ENCODE measurements at regions not wholly inside any gene's neighbourhood (a gene's known extent, or its start where the extent isn't known, plus 50 kb on each side); places are given as distances from the start of the nearest gene placed in this dataset.
"Not testable (repeated sequence)": the region's sequence is repeated elsewhere in the genome, so short reads cannot be mapped to it uniquely, and the experiment has no call there.

GRCh38 chr12:46693518-46693917 is 132.3 kb downstream of the SLC38A4 start:
- WGBS (ENCODE audit: insufficient coverage): 60% methylated on average over 1 of the region's 2 CpGs
- no peaks in the 10 kb centered on the region for H3K9me3 ChIP-seq
- H3K36me3 Mint-ChIP-seq: peaks cover 9% of the 10 kb centered on the region
- H3K36me3 ChIP-seq (ENCODE audit: control insufficient read depth in 2 of 2, extremely low read depth in 1 of 2, insufficient read depth in 1 of 2, low read length in 1 of 2): no peaks in the 10 kb centered on the region
- no peak overlapping the region for H3K4me3 ChIP-seq (ENCODE audit: control insufficient read depth in 1 of 2, extremely low read depth in 1 of 2, low read length in 1 of 2)
- H3K9me3 Mint-ChIP-seq: peaks cover 6 to 17% (median 12%) of the 10 kb centered on the region in 3 donors
- no peak overlapping the region for H3K4me3 Mint-ChIP-seq
- no peaks in the 10 kb centered on the region for H3K27me3 Mint-ChIP-seq
- no peak overlapping the region for H3K27ac Mint-ChIP-seq
- no peaks in the 10 kb centered on the region for H3K27me3 ChIP-seq (replicated peaks in 1 of 2; ENCODE audit: control insufficient read depth in 2 of 2, extremely low read depth in 1 of 2, insufficient read depth in 2 of 2, low read length in 1 of 2)
- ATAC-seq (replicated peaks in 1 of 4): no peak
- H3K27ac ChIP-seq (ENCODE audit: low read length): no peak overlapping the region
- ChIA-PET CTCF (no interaction called here), POLR2A (no interaction called here)
- DNase-seq: no peak
- H3K4me1 Mint-ChIP-seq: no peaks in the 10 kb centered on the region
- no peaks in the 10 kb centered on the region for H3K4me1 ChIP-seq (ENCODE audit: control insufficient read depth in 1 of 2, extremely low read depth in 1 of 2, insufficient read depth in 2 of 2, low read length in 2 of 2)

DNA sequence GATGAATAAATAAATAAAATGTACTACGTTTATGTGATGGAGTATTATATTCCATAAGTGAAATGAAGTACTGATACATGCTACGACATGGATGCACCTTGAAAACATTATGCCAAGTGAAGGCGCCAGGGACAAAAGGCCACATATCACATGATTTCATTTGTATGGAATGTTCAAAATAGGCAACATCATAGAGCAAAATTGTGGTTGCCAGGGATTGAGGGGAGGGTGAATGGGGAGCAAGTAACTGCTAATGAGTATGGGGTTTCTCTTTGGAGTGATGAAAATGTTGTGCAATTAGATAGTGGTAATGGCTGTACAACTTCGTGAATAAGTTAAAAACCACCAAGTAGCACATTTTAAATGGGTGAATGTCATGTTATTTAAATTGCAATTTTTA is 132.8 kb downstream of the SLC38A4 start:
- Mint-ChIP-seq H3K9me3 (peaks cover 3 to 13% (median 9%) of the 10 kb centered on the region in 3 donors), H3K4me3 (no peak overlapping the region), H3K27me3 (no peaks in the 10 kb centered on the region), H3K27ac (no peak overlapping the region), H3K4me1 (no peaks in the 10 kb centered on the region), H3K36me3 (peaks cover 7% of the 10 kb centered on the region)
- Histone ChIP-seq H3K27me3 (replicated peaks in 1 of 2; ENCODE audit: control insufficient read depth in 2 of 2, extremely low read depth in 1 of 2, insufficient read depth in 2 of 2, low read length in 1 of 2) (no peaks in the 10 kb centered on the region), H3K36me3 (ENCODE audit: control insufficient read depth in 2 of 2, extremely low read depth in 1 of 2, insufficient read depth in 1 of 2, low read length in 1 of 2) (no peaks in the 10 kb centered on the region), H3K4me3 (ENCODE audit: control insufficient read depth in 1 of 2, extremely low read depth in 1 of 2, low read length in 1 of 2) (no peak overlapping the region), H3K9me3 (no peaks in the 10 kb centered on the region), H3K4me1 (ENCODE audit: control insufficient read depth in 1 of 2, extremely low read depth in 1 of 2, insufficient read depth in 2 of 2, low read length in 2 of 2) (no peaks in the 10 kb centered on the region), H3K27ac (ENCODE audit: low read length) (no peak overlapping the region)
- ATAC-seq (replicated peaks in 1 of 4): no peak
- no peak for DNase-seq
- ChIA-PET CTCF (no interaction called here), POLR2A (no interaction called here)
- 90% methylated on average over 2 of the region's 4 CpGs for WGBS (ENCODE audit: insufficient coverage)

DNA sequence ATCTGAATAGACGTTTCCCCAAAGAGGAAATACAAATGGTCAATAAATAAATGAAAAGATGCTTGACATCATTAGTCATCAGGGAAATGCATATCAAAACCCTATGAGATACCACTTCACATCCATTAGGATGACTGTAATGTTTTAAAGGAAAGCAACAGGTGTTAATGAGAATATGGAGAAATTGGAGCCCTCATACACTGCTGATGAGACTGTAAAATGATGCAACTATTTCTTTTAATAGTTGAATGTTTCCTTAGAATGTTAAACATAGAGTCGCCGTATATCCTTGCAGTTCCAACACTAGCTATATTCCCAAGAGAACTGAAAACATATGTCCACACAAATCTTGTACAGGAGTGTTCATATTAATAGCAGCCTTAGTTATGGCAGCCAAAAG is 133.2 kb downstream of the SLC38A4 start:
- H3K27me3 Mint-ChIP-seq: no peaks in the 10 kb centered on the region
- Histone ChIP-seq H3K4me3 (ENCODE audit: control insufficient read depth in 1 of 2, extremely low read depth in 1 of 2, low read length in 1 of 2) (no peak overlapping the region), H3K36me3 (ENCODE audit: control insufficient read depth in 2 of 2, extremely low read depth in 1 of 2, insufficient read depth in 1 of 2, low read length in 1 of 2) (no peaks in the 10 kb centered on the region), H3K27me3 (replicated peaks in 1 of 2; ENCODE audit: control insufficient read depth in 2 of 2, extremely low read depth in 1 of 2, insufficient read depth in 2 of 2, low read length in 1 of 2) (no peaks in the 10 kb centered on the region), H3K4me1 (ENCODE audit: control insufficient read depth in 1 of 2, extremely low read depth in 1 of 2, insufficient read depth in 2 of 2, low read length in 2 of 2) (no peaks in the 10 kb centered on the region), H3K27ac (ENCODE audit: low read length) (no peak overlapping the region), H3K9me3 (no peaks in the 10 kb centered on the region)
- peaks cover 0 to 8% (median 5%) of the 10 kb centered on the region in 3 donors for H3K9me3 Mint-ChIP-seq
- ATAC-seq (replicated peaks in 1 of 4): no peak
- no peak for DNase-seq
- POLR2A ChIA-PET: no interaction called here
- WGBS (ENCODE audit: insufficient coverage): no CpG with 5 or more reads among the region's 3 CpGs
- no peaks in the 10 kb centered on the region for H3K4me1 Mint-ChIP-seq
- H3K4me3 Mint-ChIP-seq: no peak overlapping the region
- no peak overlapping the region for H3K27ac Mint-ChIP-seq
- peaks cover 4% of the 10 kb centered on the region for H3K36me3 Mint-ChIP-seq
- CTCF ChIA-PET: no interaction called here

DNA sequence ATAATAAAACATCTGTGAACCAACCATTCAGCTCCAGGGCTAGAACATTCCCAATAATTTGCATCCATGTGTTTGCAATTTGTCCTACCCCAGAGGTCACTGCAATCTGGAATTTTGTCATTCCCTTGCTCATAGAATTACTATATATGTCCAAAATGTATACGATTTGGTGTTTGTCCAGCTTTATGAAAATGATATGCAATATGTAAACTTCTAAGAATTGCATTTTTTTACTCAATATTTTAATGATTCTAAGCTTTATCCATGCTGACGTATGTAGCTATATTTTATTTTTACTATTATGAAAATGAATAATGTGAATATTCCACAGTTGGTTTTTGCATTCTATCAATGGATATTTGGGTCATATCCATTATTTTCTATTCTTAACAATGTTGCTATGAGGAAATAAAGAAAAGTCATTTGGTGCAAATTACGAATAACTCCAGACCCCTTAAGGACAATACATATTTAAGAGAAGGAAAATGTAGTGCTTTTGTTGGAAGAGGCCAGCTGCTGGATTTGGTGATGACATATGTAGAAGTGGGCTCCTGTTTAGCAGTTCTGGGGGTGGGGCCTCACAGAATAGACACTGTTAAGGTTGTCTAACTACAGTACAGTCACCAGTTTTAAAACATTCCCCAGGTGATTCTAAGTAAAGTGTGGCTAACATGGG is 139.4 kb downstream of the SLC38A4 start:
- H3K36me3 ChIP-seq (ENCODE audit: control insufficient read depth in 2 of 2, extremely low read depth in 1 of 2, insufficient read depth in 1 of 2, low read length in 1 of 2): no peaks in the 10 kb centered on the region
- Mint-ChIP-seq H3K4me3 (no peak overlapping the region), H3K36me3 (peaks cover 14% of the 10 kb centered on the region), H3K4me1 (no peaks in the 10 kb centered on the region), H3K27me3 (peaks cover 5 to 7% of the 10 kb centered on the region in 2 donors), H3K27ac (no peak overlapping the region), H3K9me3 (peaks cover 3 to 14% (median 4%) of the 10 kb centered on the region in 3 donors)
- CTCF ChIA-PET: interaction anchor here in 1 of 2 donors (0.6 to 1.1 kb wide), 2 partner anchors 12 to 312 kb away, joined by 3 read pairs; no protein-coding TSS in a partner anchor
- H3K4me3 ChIP-seq (ENCODE audit: control insufficient read depth in 1 of 2, extremely low read depth in 1 of 2, low read length in 1 of 2): no peak overlapping the region
- H3K27ac ChIP-seq (ENCODE audit: low read length): no peak overlapping the region
- peaks cover 2% of the 10 kb centered on the region for H3K9me3 ChIP-seq
- WGBS (ENCODE audit: insufficient coverage): no CpG with 5 or more reads among the region's 3 CpGs
- ATAC-seq (replicated peaks in 1 of 4) (no peak), DNase-seq (no peak)
- H3K4me1 ChIP-seq (ENCODE audit: control insufficient read depth in 1 of 2, extremely low read depth in 1 of 2, insufficient read depth in 2 of 2, low read length in 2 of 2): no peaks in the 10 kb centered on the region
- peaks cover 0 to 7% of the 10 kb centered on the region in 2 experiments for H3K27me3 ChIP-seq (replicated peaks in 1 of 2; ENCODE audit: control insufficient read depth in 2 of 2, extremely low read depth in 1 of 2, insufficient read depth in 2 of 2, low read length in 1 of 2)
- POLR2A ChIA-PET: no interaction called here

GRCh38 chr12:46684243-46684642 is 141.6 kb downstream of the SLC38A4 start:
- H3K4me1 ChIP-seq (ENCODE audit: control insufficient read depth in 1 of 2, extremely low read depth in 1 of 2, insufficient read depth in 2 of 2, low read length in 2 of 2); H3K27me3 ChIP-seq (replicated peaks in 1 of 2; ENCODE audit: control insufficient read depth in 2 of 2, extremely low read depth in 1 of 2, insufficient read depth in 2 of 2, low read length in 1 of 2); POLR2A ChIA-PET; CTCF ChIA-PET; H3K27me3 Mint-ChIP-seq; H3K4me3 ChIP-seq (ENCODE audit: control insufficient read depth in 1 of 2, extremely low read depth in 1 of 2, low read length in 1 of 2); H3K9me3 ChIP-seq; H3K27ac Mint-ChIP-seq; H3K36me3 ChIP-seq (ENCODE audit: control insufficient read depth in 2 of 2, extremely low read depth in 1 of 2, insufficient read depth in 1 of 2, low read length in 1 of 2); H3K4me1 Mint-ChIP-seq; ATAC-seq (replicated peaks in 1 of 4); H3K4me3 Mint-ChIP-seq; DNase-seq; H3K27ac ChIP-seq (ENCODE audit: low read length): not testable (repeated sequence)
- peaks cover 3 to 10% (median 4%) of the 10 kb centered on the region in 3 donors for H3K9me3 Mint-ChIP-seq
- peaks cover 14% of the 10 kb centered on the region for H3K36me3 Mint-ChIP-seq
- WGBS (ENCODE audit: insufficient coverage): no CpG with 5 or more reads among the region's 3 CpGs

GRCh38 chr12:46682148-46682547 is 143.6 kb downstream of the SLC38A4 start:
- Mint-ChIP-seq H3K9me3 (peaks cover 3 to 10% (median 4%) of the 10 kb centered on the region in 3 donors), H3K27me3 (peaks cover 5 to 7% of the 10 kb centered on the region in 2 donors), H3K4me3 (no peak overlapping the region), H3K4me1 (no peaks in the 10 kb centered on the region), H3K27ac (no peak overlapping the region), H3K36me3 (peaks cover 14% of the 10 kb centered on the region)
- H3K9me3 ChIP-seq: peaks cover 2% of the 10 kb centered on the region
- no peak overlapping the region for H3K4me3 ChIP-seq (ENCODE audit: control insufficient read depth in 1 of 2, extremely low read depth in 1 of 2, low read length in 1 of 2)
- CTCF ChIA-PET: no interaction called here
- H3K27ac ChIP-seq (ENCODE audit: low read length): no peak overlapping the region
- no peaks in the 10 kb centered on the region for H3K4me1 ChIP-seq (ENCODE audit: control insufficient read depth in 1 of 2, extremely low read depth in 1 of 2, insufficient read depth in 2 of 2, low read length in 2 of 2)
- no peak for DNase-seq
- peaks cover 0 to 7% of the 10 kb centered on the region in 2 experiments for H3K27me3 ChIP-seq (replicated peaks in 1 of 2; ENCODE audit: control insufficient read depth in 2 of 2, extremely low read depth in 1 of 2, insufficient read depth in 2 of 2, low read length in 1 of 2)
- no peak for ATAC-seq (replicated peaks in 1 of 4)
- WGBS (ENCODE audit: insufficient coverage): no CpG with 5 or more reads among the region's 1 CpG
- POLR2A ChIA-PET: no interaction called here
- H3K36me3 ChIP-seq (ENCODE audit: control insufficient read depth in 2 of 2, extremely low read depth in 1 of 2, insufficient read depth in 1 of 2, low read length in 1 of 2): no peaks in the 10 kb centered on the region
